Fibroblast of the conjunctiva (primary cell): ENCODE measurements at regions not wholly inside any gene's neighbourhood (a gene's known extent, or its start where the extent isn't known, plus 50 kb on each side); places are given as distances from the start of the nearest gene placed in this dataset.

Source experiments
- DNase-seq: peaks from one replicate; pipeline ENCODE4 v3.0.0-alpha.2; 2010; ENCODE audit warnings: low read depth

GRCh38 chr6:14918200-14918907 is 327.5 kb upstream of the JARID2 start:
- DNase-seq: no peak

- DNase-seq: no peak
These were observed 326.7 kb upstream of the JARID2 start for GRCh38 chr6:14919038-14919670.

DNA sequence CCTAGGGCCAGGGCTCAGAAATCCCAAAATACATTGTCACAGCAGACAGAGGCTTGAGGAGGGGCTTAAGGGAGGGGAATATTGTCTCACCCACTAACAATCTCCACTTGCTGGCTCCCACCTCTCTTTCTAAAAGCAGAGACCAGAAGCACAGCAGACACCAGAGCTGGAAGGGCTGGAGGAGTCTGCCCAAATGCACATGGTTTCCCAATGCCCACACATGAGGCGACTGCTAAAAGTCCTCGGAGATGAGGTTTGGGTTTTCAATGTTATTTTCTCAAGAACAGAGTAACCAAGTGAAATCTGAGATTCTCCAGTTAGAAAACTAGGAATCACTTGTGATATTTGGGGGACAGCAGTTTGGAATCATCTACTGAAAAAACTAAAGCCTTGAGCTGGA is 325.6 kb upstream of the JARID2 start:
- no peak for DNase-seq

- no peak for DNase-seq
These were observed 324.7 kb upstream of the JARID2 start for GRCh38 chr6:14921170-14921569.

DNA sequence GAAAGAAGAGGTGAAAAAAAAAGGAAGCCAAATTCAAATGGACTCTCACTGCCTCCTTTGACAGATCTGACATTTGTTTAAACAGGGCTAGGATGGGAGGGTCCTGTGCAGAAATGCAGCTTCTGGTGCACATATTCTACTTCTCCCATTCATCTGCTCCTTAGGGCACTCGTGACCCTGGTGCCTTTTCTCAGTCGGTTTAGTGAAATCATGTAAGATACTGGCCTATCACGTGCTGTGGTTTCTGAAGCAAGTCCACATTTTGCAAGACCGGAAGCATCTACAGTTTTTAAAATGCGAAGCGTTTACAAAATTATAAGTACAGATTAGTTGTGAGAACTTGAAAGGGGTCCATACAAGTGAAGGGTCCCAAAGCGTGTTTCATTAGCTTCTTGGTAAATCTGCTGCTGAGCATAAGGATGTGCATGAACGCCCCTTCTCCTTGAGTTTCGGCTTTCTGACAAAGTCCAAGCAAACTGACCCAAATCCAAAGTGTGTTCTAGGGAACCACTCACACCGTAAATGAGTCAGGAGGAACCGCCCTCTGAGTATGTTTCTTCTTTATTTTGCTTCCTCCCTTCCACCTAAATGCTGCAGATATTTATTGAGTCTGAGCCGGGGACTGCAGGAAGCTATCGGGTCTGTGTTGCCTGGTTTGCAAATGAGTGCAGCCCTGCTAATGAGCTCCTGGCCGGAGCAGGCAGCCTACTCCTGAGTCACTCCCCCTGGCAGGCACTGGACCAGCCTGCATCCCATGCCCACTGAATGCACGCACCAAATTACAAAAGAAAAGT is 323.8 kb upstream of the JARID2 start:
- DNase-seq: no peak

DNA sequence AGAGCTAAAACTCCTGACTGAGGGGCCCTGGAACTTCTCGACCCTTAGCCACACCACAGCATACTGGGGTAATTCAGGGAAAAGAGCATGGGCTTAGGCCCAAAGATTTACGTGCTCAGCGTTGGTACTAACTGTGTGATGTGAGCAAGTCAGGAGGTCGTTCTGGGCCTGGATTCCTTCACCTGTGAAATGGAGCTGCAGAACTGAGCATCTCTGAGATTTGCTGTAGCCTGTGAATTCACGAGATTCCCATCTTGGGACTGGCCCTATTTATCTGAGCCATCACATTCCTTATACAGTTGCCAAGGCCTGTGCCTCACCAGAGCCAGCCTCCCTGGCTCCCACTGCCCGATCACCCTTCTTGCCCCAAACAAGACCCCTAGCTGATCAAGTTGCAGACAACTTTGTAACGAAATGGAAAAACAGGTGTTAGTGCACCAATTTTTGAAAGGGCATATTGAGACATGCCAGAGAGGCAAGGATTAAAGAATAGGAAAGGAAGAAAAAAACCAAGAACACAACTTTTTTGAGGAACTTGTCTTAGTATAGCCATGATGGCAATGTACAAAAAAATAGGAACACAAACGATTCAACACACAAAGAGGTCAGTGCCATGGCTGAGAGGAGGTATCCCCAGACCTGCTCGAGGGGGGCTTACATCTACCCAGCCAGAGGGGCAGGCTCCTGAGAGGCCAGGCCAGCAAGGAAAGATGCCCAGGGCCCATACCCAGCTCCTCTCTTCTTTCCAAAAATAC is 323.0 kb upstream of the JARID2 start:
- no peak for DNase-seq

DNA sequence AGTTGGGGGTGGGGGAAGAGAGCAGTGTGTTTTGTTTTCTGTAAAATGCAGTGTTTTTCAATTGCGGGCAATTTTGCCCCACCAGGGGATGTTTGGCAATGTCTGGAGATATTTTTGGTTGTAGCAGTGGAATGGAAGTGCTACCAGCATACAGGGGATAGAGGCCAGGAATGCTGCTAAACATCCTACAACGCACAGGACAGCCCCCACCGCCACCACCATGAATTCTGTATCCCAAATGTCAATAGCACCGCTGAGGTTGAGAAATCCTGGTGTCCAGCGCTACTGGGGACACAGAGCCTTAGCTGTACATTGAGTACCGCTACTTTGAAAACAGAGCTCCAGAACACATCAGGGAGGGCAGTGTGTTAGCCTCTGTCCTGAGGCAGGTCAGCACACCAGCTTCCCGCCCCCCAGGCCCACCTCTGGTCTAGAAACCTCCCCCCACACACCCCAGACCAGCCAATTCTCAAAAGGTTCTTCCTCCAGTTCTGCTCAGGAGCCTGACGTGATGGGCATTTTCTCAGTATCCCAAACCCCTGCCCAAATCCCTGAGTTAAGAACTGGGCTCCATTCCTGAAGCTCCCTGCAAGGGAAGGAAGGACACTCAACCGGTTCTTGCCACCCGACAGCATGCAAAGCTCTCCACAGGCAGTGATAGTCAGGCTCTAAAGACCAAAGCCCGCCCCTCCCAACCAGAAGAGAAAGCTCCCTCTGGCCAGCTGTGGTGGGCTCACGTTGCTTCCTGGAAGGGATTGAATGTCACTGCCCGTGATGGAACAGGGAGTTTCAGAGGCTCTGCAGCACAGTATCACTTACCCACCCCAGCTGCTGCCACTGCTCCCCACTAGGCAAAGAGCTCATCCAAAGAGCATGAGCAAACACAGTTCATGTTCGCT is 321.5 kb upstream of the JARID2 start:
- no peak for DNase-seq

DNA sequence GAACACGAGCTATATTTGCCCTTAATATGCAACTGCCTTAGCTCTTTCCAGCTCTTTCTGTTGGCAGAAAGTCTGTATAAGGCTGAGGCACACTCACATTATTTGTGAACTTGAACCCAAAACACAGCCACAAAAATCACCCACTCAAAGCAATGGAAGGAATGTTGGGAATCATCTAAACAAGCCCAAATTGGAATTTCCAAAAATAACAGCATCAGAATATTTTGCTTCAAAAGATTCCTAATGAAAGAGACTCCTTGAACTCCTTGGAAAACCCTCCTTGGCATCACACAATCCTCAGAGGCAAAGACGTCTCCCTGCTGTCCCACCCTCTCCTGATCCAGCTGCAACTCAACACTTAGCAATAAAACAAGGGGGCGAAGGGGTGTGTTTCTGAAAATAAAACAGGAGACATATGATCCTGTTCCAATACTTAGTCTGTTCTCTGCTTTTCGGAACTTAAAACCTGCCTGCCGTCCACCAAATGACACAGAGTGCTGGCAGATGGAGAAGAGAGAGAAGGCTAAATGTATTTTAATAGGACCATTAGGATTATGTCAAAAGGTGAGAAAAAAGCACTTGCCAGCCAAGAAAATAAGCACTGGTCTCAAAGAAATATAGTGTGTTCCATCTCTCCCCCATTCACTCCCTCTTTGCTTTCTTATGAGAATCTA is 320.7 kb upstream of the JARID2 start:
- DNase-seq: no peak

DNA sequence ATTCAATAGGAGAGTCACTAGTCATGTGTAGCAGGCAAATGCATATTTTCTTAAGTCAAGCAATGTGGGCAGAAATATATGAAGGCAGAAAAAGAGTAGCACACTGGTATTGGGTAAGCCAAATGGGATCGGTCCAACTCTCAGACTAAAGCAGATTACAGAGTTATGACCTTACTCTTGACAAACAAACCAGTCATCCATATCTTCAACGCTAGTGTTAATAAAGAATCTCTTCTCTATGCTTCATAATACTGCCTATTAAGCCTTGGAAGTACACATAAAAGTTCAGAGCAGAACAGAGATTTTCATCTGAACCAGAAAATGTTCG is 320.2 kb upstream of the JARID2 start:
- DNase-seq: no peak

DNA sequence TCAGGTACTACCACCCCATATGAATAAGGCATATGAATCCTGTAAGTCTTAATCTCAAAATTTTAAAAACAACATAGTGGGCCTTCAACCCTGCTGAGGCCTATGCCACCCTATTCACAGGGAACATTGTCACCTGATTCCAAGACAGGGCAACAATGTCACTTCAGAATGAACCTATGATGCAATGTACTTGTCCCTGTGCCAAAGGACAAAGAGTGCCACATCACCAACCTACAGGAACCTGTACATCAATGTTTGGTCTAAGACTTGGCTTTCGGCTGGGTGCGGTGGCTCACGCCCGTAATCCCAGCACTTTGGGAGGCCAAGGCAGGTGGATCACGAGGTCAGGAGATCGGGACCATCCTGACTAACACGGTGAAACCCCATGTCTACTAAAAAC is 318.5 kb upstream of the JARID2 start:
- DNase-seq: no peak

GRCh38 chr6:14929291-14929690 is 316.6 kb upstream of the JARID2 start:
- DNase-seq: no peak

DNA sequence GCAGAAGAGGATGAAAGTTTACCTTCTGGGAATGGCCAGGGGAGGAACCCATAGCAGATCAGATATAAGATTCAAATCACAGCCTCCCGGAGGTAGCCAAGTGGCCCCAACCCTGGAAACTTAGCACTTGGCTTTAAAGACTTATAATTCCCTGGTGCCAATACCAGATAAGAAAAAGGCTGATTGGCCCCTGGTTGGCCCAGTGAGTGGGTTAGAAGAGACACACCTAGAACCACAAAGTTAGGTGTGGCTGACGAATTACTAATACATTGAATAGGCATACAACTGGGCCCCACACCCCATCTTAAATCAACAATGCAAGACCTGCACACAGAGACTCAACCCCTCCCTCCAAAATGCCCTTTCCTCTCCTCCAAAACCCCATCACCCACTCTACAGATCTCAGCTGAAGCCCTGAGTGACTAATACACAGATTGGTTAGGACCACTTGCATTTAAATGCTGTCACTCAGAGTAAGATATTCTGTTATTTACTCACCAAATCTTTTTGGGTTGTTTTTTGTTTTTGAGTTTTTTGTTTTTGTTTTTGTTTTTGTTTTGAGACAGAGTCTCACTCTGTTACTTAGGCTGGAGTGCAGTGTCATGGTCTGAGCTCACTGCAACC is 315.4 kb upstream of the JARID2 start:
- DNase-seq: no peak

DNA sequence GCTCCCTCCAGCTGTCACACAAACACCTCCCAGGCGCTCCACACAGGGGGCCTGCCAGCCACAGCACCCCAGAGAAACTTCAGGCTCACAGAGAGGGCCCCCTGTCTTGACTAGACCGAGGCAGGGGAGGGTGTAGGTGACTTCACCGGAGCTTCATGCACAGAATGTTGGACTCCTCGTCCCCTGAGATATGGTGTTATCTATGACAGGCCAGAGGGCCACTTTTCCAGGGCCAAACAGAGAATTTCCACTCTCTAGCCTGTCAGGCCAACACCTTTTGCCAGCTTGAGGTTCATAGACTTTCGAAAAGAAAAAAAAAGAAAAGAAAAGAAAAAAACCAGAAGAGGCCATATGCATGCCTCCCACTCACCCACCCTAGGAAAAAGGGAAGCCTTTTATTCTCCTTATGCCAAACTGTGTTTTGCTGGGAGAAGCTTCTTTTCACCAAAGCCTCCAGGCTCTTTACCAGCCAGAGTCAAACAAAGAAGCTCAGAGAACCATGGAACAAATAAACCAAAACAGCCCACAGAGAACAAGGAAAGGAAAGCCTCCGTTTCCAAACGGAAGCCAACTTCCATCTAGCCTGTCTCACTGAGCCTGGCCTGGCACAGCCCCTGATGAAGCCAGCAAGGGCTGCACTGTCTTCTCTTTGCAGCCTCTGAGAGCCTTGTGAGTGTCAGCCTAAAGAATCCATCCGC is 313.2 kb upstream of the JARID2 start:
- no peak for DNase-seq

DNA sequence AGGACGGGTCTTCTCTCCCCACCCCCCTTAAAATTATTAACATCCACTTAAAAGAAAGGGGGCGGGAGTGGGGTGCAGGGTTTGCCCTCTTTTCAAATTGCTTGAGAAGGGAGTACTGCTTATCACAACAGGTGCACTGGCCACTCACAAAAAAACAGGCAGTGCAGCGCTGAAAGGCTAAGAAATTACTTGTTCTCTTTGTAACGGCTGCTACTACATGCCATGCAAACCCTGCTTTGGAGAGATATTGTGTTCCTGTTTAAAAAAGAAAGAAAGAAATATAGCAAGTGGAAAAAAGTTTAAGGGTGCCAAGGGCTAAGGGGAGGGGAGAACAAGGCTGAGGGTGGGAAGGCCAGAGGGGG is 312.7 kb upstream of the JARID2 start:
- DNase-seq: no peak

- no peak for DNase-seq
These were observed 311.9 kb upstream of the JARID2 start for GRCh38 chr6:14934013-14934412.

- DNase-seq: no peak
These were observed 311.0 kb upstream of the JARID2 start for GRCh38 chr6:14934844-14935243.

DNA sequence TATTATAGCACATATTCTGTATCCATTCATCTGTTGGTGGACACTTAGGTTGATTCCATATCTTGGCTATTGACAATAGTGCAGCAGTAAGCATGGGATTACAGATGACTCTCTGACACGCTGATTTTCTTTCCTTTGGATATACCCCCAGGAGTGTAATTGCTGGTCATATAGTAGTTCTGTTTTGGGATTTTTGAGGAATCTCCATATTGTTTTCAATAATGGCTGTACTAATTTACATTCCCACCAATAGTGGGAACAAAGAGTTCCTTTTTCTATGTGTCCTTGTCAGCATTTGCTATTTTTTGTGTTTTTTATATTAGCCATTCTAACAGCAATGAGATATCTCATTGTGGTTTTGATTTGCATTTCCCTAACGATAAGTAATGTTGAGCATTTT is 309.0 kb upstream of the JARID2 start:
- DNase-seq: no peak

DNA sequence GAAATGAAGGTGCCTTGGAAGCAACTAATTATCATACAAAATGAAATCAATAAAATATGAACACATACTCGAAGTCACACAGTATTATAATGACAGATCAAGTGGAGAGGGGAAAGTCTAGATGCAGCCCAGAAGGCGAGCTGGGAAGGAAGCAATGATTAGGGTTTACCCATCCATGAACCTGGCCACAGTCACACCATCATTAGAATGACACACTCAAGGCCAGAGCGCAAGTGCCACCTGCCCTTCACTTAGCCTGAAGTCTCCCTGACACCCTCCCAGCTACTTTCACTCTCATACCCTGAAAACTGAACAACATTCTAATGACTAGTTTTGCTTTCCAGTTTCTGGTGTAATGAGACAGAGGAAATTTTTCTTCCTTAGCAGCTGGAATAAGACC is 302.8 kb upstream of the JARID2 start:
- DNase-seq: no peak

GRCh38 chr6:14944593-14944992 is 301.3 kb upstream of the JARID2 start:
- DNase-seq: no peak
